AG10803 (cell line): ENCODE measurements at regions not wholly inside any gene's neighbourhood (a gene's known extent, or its start where the extent isn't known, plus 50 kb on each side); places are given as distances from the start of the nearest gene placed in this dataset.

Experiments
- DNase-seq: peaks from one replicate; pipeline ENCODE4 v3.0.0; 2010; ENCODE audit warnings: low read depth
- H3K4me3 ChIP-seq: 2 replicates; pipeline ENCODE4 v1.5.1; 2011; ENCODE audit warnings: mild to moderate bottlenecking, low read length, control low read depth
- CTCF ChIP-seq: conservative IDR thresholded peaks from 2 replicates; pipeline ENCODE4 v1.5.1; 2011; ENCODE audit warnings: mild to moderate bottlenecking, low read length, control low read depth, inconsistent platforms

GRCh38 chr11:115649461-115649860 is 145.2 kb upstream of the CADM1 start:
- no peak for TF ChIP-seq CTCF
- no peak for DNase-seq
- H3K4me3 ChIP-seq, result no peak overlapping the region

- DNase-seq, result no peak
- H3K4me3 ChIP-seq, result no peak overlapping the region
- no peak for TF ChIP-seq CTCF
Observed at GRCh38 chr11:115645631-115646317, 141.6 kb upstream of the CADM1 start.

GRCh38 chr11:115644856-115645255 is 140.6 kb upstream of the CADM1 start:
- DNase-seq, result no peak
- H3K4me3 ChIP-seq, result no peak overlapping the region
- TF ChIP-seq CTCF, result no peak

GRCh38 chr11:115643549-115644270 is 139.5 kb upstream of the CADM1 start:
- H3K4me3 ChIP-seq, result no peak overlapping the region
- DNase-seq, result no peak
- TF ChIP-seq CTCF, result no peak

- no peak for DNase-seq
- no peak for TF ChIP-seq CTCF
Observed at GRCh38 chr11:115642660-115643059, 138.4 kb upstream of the CADM1 start.

GRCh38 chr11:115637599-115638241 is 133.5 kb upstream of the CADM1 start:
- TF ChIP-seq CTCF, result no peak
- no peak overlapping the region for H3K4me3 ChIP-seq
- no peak for DNase-seq

More at GRCh38 chr11:115642660-115643059, 138.4 kb upstream of the CADM1 start:
- no peak overlapping the region for H3K4me3 ChIP-seq
